Endometrium (tissue), 2 donors: ENCODE measurements at regions not wholly inside any gene's neighbourhood (a gene's known extent, or its start where the extent isn't known, plus 50 kb on each side); places are given as distances from the start of the nearest gene placed in this dataset.
"Not testable (repeated sequence)": the region's sequence is repeated elsewhere in the genome, so short reads cannot be mapped to it uniquely, and the experiment has no call there.

Experiments used
- FAIRE-seq: peaks from 2 replicates; lab custom pipeline; 2012; peaks lifted over from hg19 to GRCh38; lab: Jason Lieb, UNC
- donor health status: control.
- donor health status: control.

GRCh38 chr3:61444782-61445181 is 116.6 kb upstream of the PTPRG start:
- FAIRE-seq: no peak

- no peak for FAIRE-seq
These were observed 115.4 kb upstream of the PTPRG start for GRCh38 chr3:61445924-61446323.

DNA sequence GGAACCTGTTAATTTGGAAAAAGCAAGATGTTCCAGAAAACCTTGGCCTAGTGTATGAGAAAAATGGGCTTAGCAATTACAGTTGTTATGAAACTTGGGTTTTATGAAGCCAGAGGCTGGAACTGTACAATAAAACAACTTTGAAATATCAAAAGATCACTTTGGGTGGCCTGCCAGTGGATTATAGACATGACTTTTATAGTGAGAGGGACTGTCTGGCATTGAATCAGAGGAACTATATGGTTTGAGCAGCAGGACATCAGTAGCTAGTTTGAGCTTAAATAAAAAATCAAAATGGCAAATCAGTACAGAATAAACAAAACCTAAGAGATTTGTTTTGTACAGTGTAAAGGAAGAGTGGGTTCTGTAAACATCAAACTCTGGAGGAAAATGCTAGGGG is 115.0 kb upstream of the PTPRG start:
- no peak for FAIRE-seq

GRCh38 chr3:61448378-61448777 is 113.0 kb upstream of the PTPRG start:
- FAIRE-seq: no peak

DNA sequence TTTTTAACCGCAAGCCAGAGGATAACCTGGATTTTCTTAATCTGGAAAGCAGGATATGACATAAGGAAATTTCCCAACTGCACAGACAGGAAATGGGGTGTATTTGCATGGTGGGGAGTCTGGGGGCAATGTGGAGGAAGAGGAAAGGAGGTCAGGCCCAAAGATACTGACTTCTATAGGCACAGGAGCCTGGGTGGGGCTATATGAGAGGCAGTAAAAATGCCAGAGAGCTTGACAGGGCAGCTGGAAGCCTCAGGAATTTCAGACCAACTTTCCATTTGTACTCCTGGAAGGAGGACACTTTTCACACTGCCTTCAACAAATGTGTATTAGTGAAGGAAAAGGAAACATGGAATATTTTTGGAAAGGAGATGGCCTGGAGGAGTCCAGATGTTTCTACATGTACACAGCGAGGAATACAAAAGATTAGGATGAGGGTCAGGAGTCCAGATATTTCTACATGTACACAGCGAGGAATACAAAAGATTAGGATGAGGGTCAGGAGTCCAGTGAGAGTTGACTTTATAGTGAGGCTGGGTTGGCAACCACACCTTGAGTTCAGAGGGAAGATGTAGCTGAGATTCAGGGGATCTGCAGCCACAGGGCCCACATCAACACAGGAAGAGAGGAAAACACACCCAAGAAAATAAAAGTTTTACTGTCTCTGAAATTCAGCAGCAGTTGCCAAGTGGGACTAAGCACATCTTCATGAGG is 111.9 kb upstream of the PTPRG start:
- no peak for FAIRE-seq

GRCh38 chr3:61450866-61451265 is 110.5 kb upstream of the PTPRG start:
- FAIRE-seq: no peak

- no peak for FAIRE-seq
These were observed 109.5 kb upstream of the PTPRG start for GRCh38 chr3:61451841-61452240.

DNA sequence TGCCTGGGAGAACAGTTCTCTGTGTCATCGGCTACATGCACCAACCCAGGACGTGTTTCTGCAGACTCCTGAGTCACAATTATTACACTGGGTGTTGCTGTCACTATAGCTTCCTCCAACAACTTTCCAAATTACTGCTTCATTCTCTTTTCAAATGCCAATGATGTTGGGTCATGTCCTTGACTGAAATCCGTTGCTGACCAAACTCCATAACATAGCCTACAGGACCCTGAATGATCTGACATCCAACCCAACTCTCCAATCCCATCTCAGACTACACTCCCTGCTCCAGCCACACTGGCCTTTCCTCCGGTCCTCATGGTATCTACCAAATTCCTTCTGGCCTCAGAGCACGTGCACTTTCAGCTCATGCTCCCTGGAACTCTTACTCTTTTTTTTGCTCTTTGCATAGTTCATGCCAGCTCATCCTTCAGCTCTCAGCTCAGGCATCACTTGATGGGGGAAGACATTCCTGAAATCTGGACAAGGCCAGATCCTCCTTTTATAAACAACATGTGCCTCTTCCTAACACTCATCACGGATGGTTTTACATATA is 108.8 kb upstream of the PTPRG start:
- no peak for FAIRE-seq

- FAIRE-seq: no peak
These were observed 107.3 kb upstream of the PTPRG start for GRCh38 chr3:61454006-61454585.

- no peak for FAIRE-seq
These were observed 106.6 kb upstream of the PTPRG start for GRCh38 chr3:61454801-61455200.

DNA sequence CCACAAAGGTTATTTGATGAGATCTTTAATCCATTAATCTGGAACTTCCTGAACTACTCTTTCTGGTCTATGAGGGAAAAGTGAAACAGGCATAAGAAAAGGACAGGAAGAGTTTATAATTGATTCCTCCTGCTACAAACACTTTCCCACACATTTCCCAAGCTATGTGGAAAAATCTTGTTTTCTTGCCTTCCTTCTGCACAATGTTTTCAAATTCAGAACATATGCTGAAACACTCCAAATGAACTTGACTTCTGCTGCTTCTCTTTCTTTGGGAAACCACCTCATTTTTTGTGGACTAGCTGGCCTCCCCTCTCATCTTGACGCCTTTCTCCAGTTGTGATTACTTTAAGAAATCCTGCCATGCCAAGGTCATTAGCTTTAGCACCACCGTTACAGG is 100.7 kb upstream of the PTPRG start:
- no peak for FAIRE-seq

DNA sequence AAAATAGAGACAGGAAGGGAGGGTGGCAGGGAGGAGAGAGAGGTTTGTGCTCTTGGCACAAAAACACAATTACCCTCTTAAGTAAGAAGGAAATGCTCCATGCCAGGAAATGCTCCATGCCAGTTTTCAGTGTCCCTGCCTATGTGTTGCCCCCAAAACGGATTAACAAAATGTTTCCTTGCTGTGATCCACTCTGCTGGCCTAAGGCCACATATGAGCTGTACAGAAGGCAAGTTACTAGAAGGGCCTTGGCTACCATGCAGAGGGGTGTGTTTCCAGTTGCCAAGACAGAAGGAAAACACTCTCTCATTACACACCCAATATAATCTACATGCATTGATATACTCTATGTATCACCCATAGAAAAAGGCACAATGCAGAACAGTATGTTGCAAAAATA is 98.2 kb upstream of the PTPRG start:
- FAIRE-seq: no peak

DNA sequence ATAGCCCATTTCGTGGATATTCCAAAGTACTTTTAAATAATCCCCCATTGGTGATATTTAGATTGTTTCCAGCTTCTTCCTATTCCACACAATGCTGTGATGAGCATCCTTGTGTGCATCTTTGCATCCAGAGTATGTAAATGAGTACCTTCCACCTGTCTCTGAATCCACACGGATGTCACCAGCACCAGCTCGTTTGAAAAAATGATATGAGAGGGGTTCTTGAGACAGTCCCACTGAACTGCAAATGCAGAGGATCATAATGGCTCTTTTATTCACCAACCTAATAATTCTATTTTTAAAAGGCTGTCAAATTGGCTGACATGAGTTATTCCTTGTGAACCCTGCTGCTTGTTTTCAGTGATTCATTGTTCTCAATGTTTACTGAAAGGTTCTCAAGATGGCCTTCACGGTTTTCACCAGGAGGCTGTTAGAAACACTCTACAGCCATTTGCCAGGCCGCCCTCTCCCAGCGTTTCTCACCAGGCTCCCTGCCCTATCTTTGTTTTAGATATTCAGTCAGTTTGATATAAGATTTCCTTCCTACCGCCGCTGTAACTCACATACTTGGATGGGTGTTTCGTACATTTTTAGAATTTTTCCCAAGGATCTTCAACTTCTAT is 96.7 kb upstream of the PTPRG start:
- FAIRE-seq: no peak

- no peak for FAIRE-seq
These were observed 95.0 kb upstream of the PTPRG start for GRCh38 chr3:61466357-61466756.

GRCh38 chr3:61483997-61484396 is 77.4 kb upstream of the PTPRG start:
- FAIRE-seq: no peak

DNA sequence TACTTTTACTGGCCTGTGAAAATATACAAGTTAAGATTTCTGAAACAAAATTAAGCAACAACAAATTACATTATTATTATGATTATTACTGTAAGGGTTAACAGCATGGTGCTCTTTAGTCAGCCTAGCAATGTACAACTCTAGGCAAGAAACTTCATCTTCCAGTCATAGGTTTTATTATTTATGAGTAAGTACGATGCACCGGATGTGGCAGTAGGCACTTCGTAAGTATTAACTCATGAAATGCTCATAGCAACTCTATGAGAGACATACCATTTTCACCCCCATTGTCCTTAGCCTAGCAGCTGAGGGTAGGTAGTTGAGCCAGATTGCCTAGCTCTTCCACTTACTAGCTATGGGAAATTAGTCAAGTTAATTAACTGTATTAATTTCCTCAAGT is 68.0 kb upstream of the PTPRG start:
- no peak for FAIRE-seq

GRCh38 chr3:61494309-61494708 is 67.1 kb upstream of the PTPRG start:
- FAIRE-seq: not testable (repeated sequence)

DNA sequence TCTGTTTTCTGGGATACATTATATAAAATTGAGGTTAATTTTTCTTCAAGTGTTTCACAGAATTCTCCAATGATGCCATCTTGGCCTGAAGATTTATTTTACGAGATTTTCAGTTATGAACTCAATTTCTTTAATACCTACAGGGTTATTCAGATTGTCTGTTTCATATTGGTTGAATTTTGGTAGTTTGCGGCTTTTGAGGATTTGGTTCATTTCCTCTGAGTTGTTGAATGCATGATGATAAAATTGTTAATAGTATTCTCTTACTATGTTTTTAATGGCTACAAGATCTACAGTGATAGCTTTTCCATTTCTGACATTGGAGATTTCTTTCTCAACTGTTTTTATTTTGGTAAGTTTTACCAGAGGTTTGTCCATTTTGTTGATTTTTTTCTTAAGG is 63.9 kb upstream of the PTPRG start:
- FAIRE-seq: no peak

GRCh38 chr3:61505197-61505596 is 56.2 kb upstream of the PTPRG start:
- FAIRE-seq: no peak

GRCh38 chr3:61507946-61508345 is 53.4 kb upstream of the PTPRG start:
- FAIRE-seq: no peak
